Smooth muscle cell (in vitro differentiated cells): ENCODE measurements at regions not wholly inside any gene's neighbourhood (a gene's known extent, or its start where the extent isn't known, plus 50 kb on each side); places are given as distances from the start of the nearest gene placed in this dataset.

Experiments
- DNase-seq: peaks from one replicate; lab custom pipeline; 2025; ENCODE audit not compliant: unreplicated experiment; lab: John Stamatoyannopoulos, UW
- H2AFZ ChIP-seq: fragments of 200-600 bp; sonication (generic); 2 replicates; pipeline ENCODE4 v1.6.0; 2016; ENCODE audit warnings: antibody characterized with exemption, low read depth, mild to moderate bottlenecking
- H3F3A ChIP-seq: fragments of 200-600 bp; sonication (generic); 2 replicates; pipeline ENCODE4 v1.6.0; 2017; ENCODE audit warnings: antibody characterized with exemption, low read depth
- H3K27ac ChIP-seq: fragments of 200-600 bp; sonication (generic); 2 replicates; pipeline ENCODE4 v1.5.1; 2016; ENCODE audit warnings: low read depth, mild to moderate bottlenecking
- H3K27me3 ChIP-seq: fragments of 200-600 bp; sonication (generic); 2 replicates; pipeline ENCODE4 v1.6.1; 2016; ENCODE audit warnings: low read depth, mild to moderate bottlenecking
- H3K36me3 ChIP-seq: fragments of 200-600 bp; sonication (generic); 2 replicates; pipeline ENCODE4 v1.5.1; 2016; ENCODE audit warnings: low read depth
- H3K4me1 ChIP-seq: fragments of 200-600 bp; sonication (generic); 2 replicates; pipeline ENCODE4 v1.5.1; 2016; ENCODE audit warnings: low read depth
- H3K4me2 ChIP-seq: fragments of 200-600 bp; sonication (generic); 2 replicates; pipeline ENCODE4 v1.6.0; 2016; ENCODE audit warnings: mild to moderate bottlenecking
- H3K4me3 ChIP-seq: fragments of 200-600 bp; sonication (generic); 2 replicates; pipeline ENCODE4 v1.5.1; 2016; ENCODE audit warnings: mild to moderate bottlenecking
- H3K79me2 ChIP-seq: fragments of 200-600 bp; sonication (generic); 2 replicates; pipeline ENCODE4 v1.6.0; 2016; ENCODE audit warnings: low read depth, mild to moderate bottlenecking
- H3K9ac ChIP-seq: fragments of 200-600 bp; sonication (generic); 2 replicates; pipeline ENCODE4 v1.6.0; 2016; ENCODE audit warnings: low read depth
- H3K9me3 ChIP-seq: fragments of 200-600 bp; sonication (generic); replicated peaks from 2 replicates; pipeline ENCODE4 v1.5.1; 2016; ENCODE audit warnings: low read depth
- H4K20me1 ChIP-seq: fragments of 200-600 bp; sonication (generic); 2 replicates; pipeline ENCODE4 v1.6.0; 2016; ENCODE audit warnings: low read depth
- WGBS: methylation state at CpG from one replicate; pipeline ENCODE4 v1.1.7; 2016; ENCODE audit warnings: low lambda C conversion rate; 5-methylcytosine and 5-hydroxymethylcytosine counted together
- TF ChIP-seq, protein P1 (sequence below): fragments of 200-600 bp; sonication (generic); IDR thresholded peaks from 2 replicates; pipeline ENCODE4 v1.5.1; 2017; ENCODE audit warnings: borderline replicate concordance, mild to moderate bottlenecking, antibody characterized with exemption; ENCODE audit not compliant: insufficient read depth, poor library complexity, severe bottlenecking

DNA sequence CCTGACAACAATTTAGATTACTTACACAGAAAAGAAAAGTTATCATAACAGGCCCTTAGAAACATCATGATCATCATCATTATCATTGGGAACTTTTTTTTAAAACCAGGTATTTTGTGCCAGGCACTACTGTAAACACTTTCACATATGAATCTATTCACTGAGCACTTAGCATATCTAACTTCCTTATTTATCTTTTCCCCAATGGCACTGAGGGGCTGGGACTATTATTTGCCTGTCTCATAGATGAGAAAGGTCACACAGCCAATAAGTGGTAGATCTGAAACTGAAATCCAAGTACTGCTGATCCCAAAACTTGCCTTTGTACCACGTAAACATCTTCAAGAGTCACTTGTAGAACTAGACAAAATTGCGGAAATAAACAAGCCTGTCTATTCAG is 184.2 kb upstream of the RBPJ start:
- H3K36me3 ChIP-seq = no peaks in the 10 kb centered on the region
- H3K4me1 ChIP-seq = peaks cover 21% of the 10 kb centered on the region
- H3K27me3 ChIP-seq = no peaks in the 10 kb centered on the region
- no peak overlapping the region for H3K4me2 ChIP-seq
- TF ChIP-seq, protein P1, sequence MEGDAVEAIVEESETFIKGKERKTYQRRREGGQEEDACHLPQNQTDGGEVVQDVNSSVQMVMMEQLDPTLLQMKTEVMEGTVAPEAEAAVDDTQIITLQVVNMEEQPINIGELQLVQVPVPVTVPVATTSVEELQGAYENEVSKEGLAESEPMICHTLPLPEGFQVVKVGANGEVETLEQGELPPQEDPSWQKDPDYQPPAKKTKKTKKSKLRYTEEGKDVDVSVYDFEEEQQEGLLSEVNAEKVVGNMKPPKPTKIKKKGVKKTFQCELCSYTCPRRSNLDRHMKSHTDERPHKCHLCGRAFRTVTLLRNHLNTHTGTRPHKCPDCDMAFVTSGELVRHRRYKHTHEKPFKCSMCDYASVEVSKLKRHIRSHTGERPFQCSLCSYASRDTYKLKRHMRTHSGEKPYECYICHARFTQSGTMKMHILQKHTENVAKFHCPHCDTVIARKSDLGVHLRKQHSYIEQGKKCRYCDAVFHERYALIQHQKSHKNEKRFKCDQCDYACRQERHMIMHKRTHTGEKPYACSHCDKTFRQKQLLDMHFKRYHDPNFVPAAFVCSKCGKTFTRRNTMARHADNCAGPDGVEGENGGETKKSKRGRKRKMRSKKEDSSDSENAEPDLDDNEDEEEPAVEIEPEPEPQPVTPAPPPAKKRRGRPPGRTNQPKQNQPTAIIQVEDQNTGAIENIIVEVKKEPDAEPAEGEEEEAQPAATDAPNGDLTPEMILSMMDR = no peak
- H2AFZ ChIP-seq = no peak overlapping the region
- no peak overlapping the region for H3K9ac ChIP-seq
- H3K9me3 ChIP-seq = no peaks in the 10 kb centered on the region
- DNase-seq = no peak
- no peaks in the 10 kb centered on the region for H3K79me2 ChIP-seq
- 93% methylated on average over 2 of the region's 2 CpGs for WGBS
- H3K27ac ChIP-seq = no peak overlapping the region
- no peaks in the 10 kb centered on the region for H4K20me1 ChIP-seq
- no peak overlapping the region for H3K4me3 ChIP-seq
- H3F3A ChIP-seq = peaks cover 15% of the 10 kb centered on the region

DNA sequence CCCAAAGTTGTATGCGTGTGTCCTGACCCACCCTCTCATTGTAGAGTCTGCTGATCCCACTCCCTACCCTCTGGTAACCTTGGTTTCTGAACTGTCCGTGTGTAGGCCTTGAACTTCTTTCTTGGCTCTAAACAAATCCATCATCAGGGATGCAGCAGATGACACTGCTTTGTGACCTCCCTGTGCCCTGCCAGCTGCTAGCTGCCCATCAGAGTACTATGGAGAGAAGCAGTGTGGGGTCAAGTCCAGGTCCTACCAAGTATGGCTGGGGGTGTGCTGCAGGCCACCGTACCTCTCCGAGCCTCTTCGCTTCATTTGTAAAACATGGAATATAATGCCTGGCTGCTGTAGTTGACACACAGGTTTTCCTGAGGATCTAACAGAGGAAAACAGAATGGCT is 183.5 kb upstream of the RBPJ start:
- H3K79me2 ChIP-seq = no peaks in the 10 kb centered on the region
- peaks cover 15% of the 10 kb centered on the region for H3F3A ChIP-seq
- no peaks in the 10 kb centered on the region for H3K27me3 ChIP-seq
- WGBS = 95% methylated on average over 5 of the region's 5 CpGs
- no peak overlapping the region for H2AFZ ChIP-seq
- peaks cover 21% of the 10 kb centered on the region for H3K4me1 ChIP-seq
- no peaks in the 10 kb centered on the region for H3K36me3 ChIP-seq
- no peak overlapping the region for H3K9ac ChIP-seq
- H4K20me1 ChIP-seq = no peaks in the 10 kb centered on the region
- no peak overlapping the region for H3K4me3 ChIP-seq
- TF ChIP-seq, protein P1 = no peak
- H3K27ac ChIP-seq = no peak overlapping the region
- DNase-seq = no peak
- no peak overlapping the region for H3K4me2 ChIP-seq
- H3K9me3 ChIP-seq = no peaks in the 10 kb centered on the region

DNA sequence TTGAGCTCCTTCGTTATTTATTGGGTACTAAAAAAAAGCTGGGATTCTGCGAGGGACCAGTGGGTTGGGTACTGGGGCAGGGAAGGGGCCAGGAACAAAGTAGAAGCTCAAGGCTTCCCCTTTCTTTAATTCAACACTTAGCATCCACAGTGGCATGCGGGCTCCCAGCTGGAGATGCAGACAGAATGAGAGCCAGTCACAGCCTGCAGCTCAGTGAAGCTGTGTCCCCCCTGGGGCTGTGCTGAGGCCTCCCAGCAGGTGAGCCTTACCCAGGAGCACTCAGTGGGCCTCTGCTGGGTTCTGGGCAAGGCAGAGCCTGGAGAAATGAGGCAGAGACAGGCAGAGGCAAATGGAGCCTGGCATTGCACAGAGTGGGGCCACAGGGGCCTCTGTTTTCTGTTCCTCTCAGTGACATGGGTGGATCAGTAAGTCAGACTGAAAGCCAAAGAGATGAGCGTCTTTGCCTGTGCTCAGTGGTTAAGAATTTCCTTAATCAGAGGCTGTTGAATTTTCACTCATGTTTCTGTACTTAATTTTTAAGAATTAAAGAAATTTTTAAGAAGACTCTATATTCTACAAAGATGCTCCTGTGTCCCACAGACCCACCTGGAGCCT is 181.4 kb upstream of the RBPJ start:
- DNase-seq = no peak
- Histone ChIP-seq H3K36me3 (no peaks in the 10 kb centered on the region), H2AFZ (no peak overlapping the region), H3K79me2 (no peaks in the 10 kb centered on the region), H3K9ac (no peak overlapping the region), H4K20me1 (no peaks in the 10 kb centered on the region), H3F3A (peaks cover 15% of the 10 kb centered on the region), H3K4me1 (peaks cover 21% of the 10 kb centered on the region), H3K27ac (peak overlapping the region; percentile 79), H3K4me2 (peak overlapping the region; percentile 49), H3K27me3 (no peaks in the 10 kb centered on the region), H3K9me3 (no peaks in the 10 kb centered on the region), H3K4me3 (no peak overlapping the region)
- WGBS = 79% methylated on average over 4 of the region's 4 CpGs
- TF ChIP-seq, protein P1 = no peak

DNA sequence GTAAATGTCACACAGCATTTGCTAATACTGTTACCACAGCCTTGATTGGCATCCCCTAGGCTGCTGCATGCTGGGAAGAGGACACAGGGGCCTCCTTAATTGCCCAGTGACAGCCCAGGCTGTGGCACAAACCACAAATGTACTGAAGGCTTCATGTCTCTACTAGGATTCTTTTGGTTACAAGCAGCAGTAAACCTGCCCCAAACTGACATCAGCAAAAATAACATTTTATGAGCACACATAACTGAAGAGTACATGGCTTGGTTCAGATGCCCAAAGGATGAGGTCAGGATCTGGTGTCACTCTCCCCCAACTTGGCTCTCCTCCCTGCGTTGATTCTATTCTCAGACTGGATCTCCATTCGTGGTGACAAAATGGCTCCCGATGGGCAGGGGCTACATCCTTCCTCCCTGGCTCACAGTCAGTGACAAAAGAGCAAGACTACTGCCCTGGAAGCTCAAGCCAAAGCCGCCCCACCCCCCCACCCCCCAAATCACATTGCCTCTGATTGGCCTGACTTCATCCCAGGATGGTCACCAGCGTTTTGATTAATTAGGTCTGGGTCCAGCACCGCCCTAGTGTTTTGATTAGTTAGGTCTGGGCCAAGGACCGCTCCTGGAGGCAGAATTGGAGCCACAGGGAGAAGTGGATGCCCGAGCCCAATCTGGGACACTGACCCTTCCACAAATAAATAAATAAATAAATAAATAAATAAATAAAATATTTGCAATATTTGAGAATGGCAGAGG is 180.5 kb upstream of the RBPJ start:
- 77% methylated on average over 8 of the region's 8 CpGs for WGBS
- peak overlapping the region; percentile 79 for H3K27ac ChIP-seq
- no peaks in the 10 kb centered on the region for H3K27me3 ChIP-seq
- no peaks in the 10 kb centered on the region for H3K79me2 ChIP-seq
- H2AFZ ChIP-seq = peak overlapping the region; percentile 55
- no peaks in the 10 kb centered on the region for H3K36me3 ChIP-seq
- H3K4me1 ChIP-seq = peaks cover 21% of the 10 kb centered on the region
- no peak overlapping the region for H3K4me3 ChIP-seq
- H3K9me3 ChIP-seq = no peaks in the 10 kb centered on the region
- no peak overlapping the region for H3K9ac ChIP-seq
- no peak for DNase-seq
- peak overlapping the region; percentile 70 for H3K4me2 ChIP-seq
- H4K20me1 ChIP-seq = no peaks in the 10 kb centered on the region
- TF ChIP-seq, protein P1 = no peak
- peaks cover 15% of the 10 kb centered on the region for H3F3A ChIP-seq
